Left lobe of liver (tissue), 2 donors: ENCODE measurements at regions not wholly inside any gene's neighbourhood (a gene's known extent, or its start where the extent isn't known, plus 50 kb on each side); places are given as distances from the start of the nearest gene placed in this dataset.
"Not testable (repeated sequence)": the region's sequence is repeated elsewhere in the genome, so short reads cannot be mapped to it uniquely, and the experiment has no call there.

Experiments used
- ATAC-seq: fragments of 200-7000 bp; cut with Tn5 transposase; one replicate; pipeline ENCODE4 v1.9.1; 2020; ENCODE audit warnings: mild to moderate bottlenecking, moderate library complexity
- DNase-seq: peaks from one replicate; pipeline ENCODE4 v3.0.0-alpha.2; 2020; ENCODE audit warnings: low spot score
- donor health status: DM: no; HTN: no; CAD: no; lungs with moderate emphysema.
- donor health status: DM: no; HTN: yes; CAD: no.

DNA sequence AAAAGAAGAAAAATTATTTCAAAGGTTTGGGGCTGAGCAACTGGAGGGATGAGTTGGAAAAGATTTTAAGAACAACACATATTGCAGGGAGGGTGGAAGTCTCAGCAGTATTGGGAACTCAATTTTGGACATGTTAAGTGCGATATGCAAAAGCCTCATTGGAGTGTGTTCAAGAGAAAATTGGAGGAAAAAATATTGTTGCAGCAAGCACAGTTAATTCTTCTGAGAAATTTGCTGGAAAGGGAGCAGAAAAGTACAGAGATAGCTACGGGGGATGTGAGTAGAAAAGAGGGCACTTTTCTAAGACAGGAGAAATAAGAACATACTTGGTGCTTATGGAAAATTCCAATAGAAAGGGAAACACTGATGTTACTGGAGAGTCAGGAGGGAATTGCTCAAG is 59.8 kb upstream of the MAGI2 start:
- no peak for ATAC-seq
- DNase-seq, result no peak

DNA sequence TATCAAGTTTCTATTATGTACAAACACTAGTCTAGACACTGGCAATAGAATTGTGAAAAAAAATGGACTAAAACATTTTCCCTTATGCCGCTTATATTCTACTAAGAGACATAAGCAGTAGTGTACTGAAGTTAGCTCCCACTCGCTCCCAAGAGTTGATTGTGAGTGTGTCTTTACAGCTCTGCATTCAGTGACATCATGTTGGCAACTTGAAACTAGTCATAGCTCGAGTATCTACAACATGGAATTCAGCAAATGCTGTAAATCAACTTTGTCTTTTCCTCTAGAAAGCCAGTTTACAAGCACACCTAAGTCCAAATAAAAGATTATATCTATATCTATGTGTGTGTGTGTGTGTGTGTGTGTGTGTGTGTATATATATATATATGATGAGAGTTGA is 58.8 kb upstream of the MAGI2 start:
- ATAC-seq, result no peak
- no peak for DNase-seq

GRCh38 chr7:79511056-79511455 is 57.6 kb upstream of the MAGI2 start:
- not testable (repeated sequence) for DNase-seq, ATAC-seq

- ATAC-seq (no peak), DNase-seq (no peak)
Observed at GRCh38 chr7:79507131-79507530, 53.7 kb upstream of the MAGI2 start.

- ATAC-seq (no peak), DNase-seq (no peak)
Observed at GRCh38 chr7:79506481-79506880, 53.0 kb upstream of the MAGI2 start.

- no peak for DNase-seq
- ATAC-seq, result no peak
Observed at GRCh38 chr7:79504607-79505389, 51.3 kb upstream of the MAGI2 start.
